HFFc6 (cell line): ENCODE measurements at regions not wholly inside any gene's neighbourhood (a gene's known extent, or its start where the extent isn't known, plus 50 kb on each side); places are given as distances from the start of the nearest gene placed in this dataset.

Experiments
- DNase-seq: peaks from one replicate; pipeline ENCODE4 v3.0.0-alpha.2; 2018
- H3K27ac Mint-ChIP-seq: 2 replicates; pipeline ENCODE4 v1.8.0; 2020; ENCODE audit warnings: mild to moderate bottlenecking, mixed read lengths
- H3K27me3 Mint-ChIP-seq: 2 replicates; pipeline ENCODE4 v1.8.0; 2021; ENCODE audit warnings: mild to moderate bottlenecking, moderate library complexity, mixed read lengths; ENCODE audit not compliant: insufficient read depth
- H3K36me3 Mint-ChIP-seq: 2 replicates; pipeline ENCODE4 v1.8.0; 2021; ENCODE audit warnings: low read depth, mixed read lengths
- H3K4me1 Mint-ChIP-seq: 2 replicates; pipeline ENCODE4 v1.8.0; 2020; ENCODE audit warnings: low read depth, mixed read lengths
- H3K4me3 Mint-ChIP-seq: 2 replicates; pipeline ENCODE4 v1.8.0; 2020; ENCODE audit warnings: mild to moderate bottlenecking, moderate library complexity, mixed read lengths
- H3K9me3 Mint-ChIP-seq: 2 replicates; pipeline ENCODE4 v1.8.0; 2020; ENCODE audit warnings: mild to moderate bottlenecking, mixed read lengths
- CTCF ChIP-seq: fragments of 200-600 bp; sonication (generic); IDR thresholded peaks from 2 replicates; pipeline ENCODE4 v1.5.0; 2021; ENCODE audit warnings: antibody characterized with exemption, mild to moderate bottlenecking

DNA sequence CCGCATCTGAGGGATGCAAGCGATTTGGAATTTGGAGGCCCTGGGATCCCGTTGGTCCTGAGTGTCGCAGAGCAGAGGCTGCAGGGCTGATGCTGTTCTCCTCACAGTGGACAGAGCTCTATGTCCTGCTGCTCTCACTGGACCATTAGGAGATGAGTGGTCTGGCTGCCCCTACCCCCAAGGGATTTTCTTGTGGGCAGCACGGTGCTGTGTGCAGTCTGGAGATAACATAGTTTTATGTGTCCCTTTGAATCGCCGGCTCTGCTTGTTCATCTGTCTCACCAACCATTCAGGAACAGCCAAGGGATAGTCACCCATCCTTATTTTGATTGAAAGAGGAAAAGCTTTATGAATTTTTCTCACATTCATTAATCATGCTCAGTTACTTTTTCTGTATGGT is 49.9 kb downstream of the CHRM3 start:
- no peak for DNase-seq
- H3K36me3 Mint-ChIP-seq, result peaks cover 7% of the 10 kb centered on the region; the same call in 1 of the 2 replicates
- no peak for TF ChIP-seq CTCF
- H3K27ac Mint-ChIP-seq, result no peak overlapping the region
- peaks cover 24% of the 10 kb centered on the region; the same call in 1 of the 2 replicates for H3K4me1 Mint-ChIP-seq
- H3K4me3 Mint-ChIP-seq, result no peak overlapping the region
- peaks cover 19% of the 10 kb centered on the region for H3K9me3 Mint-ChIP-seq
- peaks cover 1% of the 10 kb centered on the region for H3K27me3 Mint-ChIP-seq

- peaks cover 12% of the 10 kb centered on the region; the same call in 1 of the 2 replicates for H3K4me1 Mint-ChIP-seq
- peaks cover 7% of the 10 kb centered on the region; the same call in 1 of the 2 replicates for H3K36me3 Mint-ChIP-seq
- no peak for DNase-seq
- TF ChIP-seq CTCF, result no peak
- H3K9me3 Mint-ChIP-seq, result peaks cover 21% of the 10 kb centered on the region
- no peak overlapping the region for H3K4me3 Mint-ChIP-seq
- H3K27ac Mint-ChIP-seq, result no peak overlapping the region
- H3K27me3 Mint-ChIP-seq, result peaks cover 1% of the 10 kb centered on the region
Measured at GRCh38 chr1:239437822-239438221, 51.5 kb downstream of the CHRM3 start.

- Mint-ChIP-seq H3K27ac (no peak overlapping the region), H3K27me3 (peaks cover 1% of the 10 kb centered on the region), H3K4me1 (peaks cover 6% of the 10 kb centered on the region; the same call in 1 of the 2 replicates), H3K9me3 (peaks cover 21% of the 10 kb centered on the region), H3K4me3 (no peak overlapping the region), H3K36me3 (peaks cover 7% of the 10 kb centered on the region; the same call in 1 of the 2 replicates)
- TF ChIP-seq CTCF, result no peak
- no peak for DNase-seq
Measured at GRCh38 chr1:239438891-239439290, 52.5 kb downstream of the CHRM3 start.

DNA sequence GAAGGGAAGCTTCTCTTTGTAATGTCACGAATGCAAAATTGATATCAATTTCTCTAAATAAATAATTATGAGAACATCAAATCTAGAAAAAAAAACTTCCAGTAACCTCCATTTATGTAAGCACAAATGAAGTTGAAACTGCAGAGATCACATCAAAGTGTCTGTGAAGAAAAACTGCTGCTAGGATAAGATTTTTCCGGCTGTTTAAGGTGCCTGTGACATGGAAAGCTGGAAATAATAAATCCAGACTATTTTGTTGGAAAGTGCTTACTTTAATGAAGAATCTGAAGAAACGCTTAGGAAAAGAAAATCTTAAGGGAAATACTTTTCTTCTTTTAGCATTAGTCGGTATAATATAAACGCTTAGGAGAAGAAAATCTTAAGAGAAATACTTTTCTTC is 57.0 kb downstream of the CHRM3 start:
- Mint-ChIP-seq H3K27ac (no peak overlapping the region; the same call in 1 of the 2 replicates), H3K9me3 (peaks cover 30% of the 10 kb centered on the region), H3K27me3 (no peaks in the 10 kb centered on the region), H3K4me3 (no peak overlapping the region; the same call in 1 of the 2 replicates), H3K36me3 (peaks cover 7% of the 10 kb centered on the region; the same call in 1 of the 2 replicates), H3K4me1 (peaks cover 12% of the 10 kb centered on the region; the same call in 1 of the 2 replicates)
- no peak for DNase-seq
- no peak for TF ChIP-seq CTCF

- no peak for TF ChIP-seq CTCF
- Mint-ChIP-seq H3K36me3 (no peaks in the 10 kb centered on the region), H3K4me1 (peaks cover 12% of the 10 kb centered on the region; the same call in 1 of the 2 replicates), H3K9me3 (peaks cover 17% of the 10 kb centered on the region; the same call in 1 of the 2 replicates), H3K4me3 (no peak overlapping the region), H3K27ac (no peak overlapping the region), H3K27me3 (no peaks in the 10 kb centered on the region)
- DNase-seq, result no peak
Measured at GRCh38 chr1:239446611-239447010, 60.2 kb downstream of the CHRM3 start.
